ENCODE measurements at regions not wholly inside any gene's neighbourhood (a gene's known extent, or its start where the extent isn't known, plus 50 kb on each side); places are given as distances from the start of the nearest gene placed in this dataset.
"Not testable (repeated sequence)": the region's sequence is repeated elsewhere in the genome, so short reads cannot be mapped to it uniquely, and the experiment has no call there.

DNA sequence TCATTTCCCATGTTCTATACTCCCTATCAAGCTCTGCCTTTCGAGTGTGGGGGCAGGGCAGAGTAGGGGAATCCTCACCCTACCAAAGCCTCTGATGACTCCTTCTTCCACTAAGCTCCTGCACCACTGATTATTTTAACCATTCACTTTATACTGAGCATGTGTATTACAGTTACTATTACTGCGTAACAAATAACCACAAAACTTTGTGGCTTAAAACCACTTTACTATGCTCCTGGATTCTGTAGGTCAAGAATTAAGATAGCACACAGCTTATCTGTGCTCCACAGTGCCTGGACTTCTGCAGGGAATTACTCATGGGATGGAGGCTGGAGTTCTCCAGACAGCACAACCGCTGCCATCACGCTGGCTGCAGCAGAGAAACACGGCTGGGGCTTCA is 117.4 kb upstream of the DNAJC10 start:
- no peak for DNase-seq

DNA sequence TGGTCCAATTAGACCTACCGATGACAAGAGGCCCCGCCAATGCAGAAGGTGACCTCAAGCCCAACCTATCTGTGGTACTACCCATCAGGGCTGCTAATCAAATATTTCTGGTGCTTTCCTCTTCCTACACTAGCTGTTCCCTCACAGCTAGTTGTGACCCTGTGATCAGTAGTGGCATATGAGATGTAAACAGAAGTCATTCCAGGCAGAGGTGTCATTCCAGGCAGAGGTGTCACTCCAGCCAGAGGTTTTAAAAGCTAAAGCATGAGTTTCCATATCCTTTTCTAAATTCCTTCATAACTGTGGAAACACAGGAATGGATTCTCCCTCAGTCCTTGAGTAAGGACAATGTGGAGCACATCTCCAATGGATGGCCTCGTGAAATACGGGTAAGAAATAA is 110.9 kb upstream of the DNAJC10 start:
- DNase-seq = no peak

- DNase-seq = no peak
Observed at GRCh38 chr2:182606728-182607681, 109.1 kb upstream of the DNAJC10 start.

DNA sequence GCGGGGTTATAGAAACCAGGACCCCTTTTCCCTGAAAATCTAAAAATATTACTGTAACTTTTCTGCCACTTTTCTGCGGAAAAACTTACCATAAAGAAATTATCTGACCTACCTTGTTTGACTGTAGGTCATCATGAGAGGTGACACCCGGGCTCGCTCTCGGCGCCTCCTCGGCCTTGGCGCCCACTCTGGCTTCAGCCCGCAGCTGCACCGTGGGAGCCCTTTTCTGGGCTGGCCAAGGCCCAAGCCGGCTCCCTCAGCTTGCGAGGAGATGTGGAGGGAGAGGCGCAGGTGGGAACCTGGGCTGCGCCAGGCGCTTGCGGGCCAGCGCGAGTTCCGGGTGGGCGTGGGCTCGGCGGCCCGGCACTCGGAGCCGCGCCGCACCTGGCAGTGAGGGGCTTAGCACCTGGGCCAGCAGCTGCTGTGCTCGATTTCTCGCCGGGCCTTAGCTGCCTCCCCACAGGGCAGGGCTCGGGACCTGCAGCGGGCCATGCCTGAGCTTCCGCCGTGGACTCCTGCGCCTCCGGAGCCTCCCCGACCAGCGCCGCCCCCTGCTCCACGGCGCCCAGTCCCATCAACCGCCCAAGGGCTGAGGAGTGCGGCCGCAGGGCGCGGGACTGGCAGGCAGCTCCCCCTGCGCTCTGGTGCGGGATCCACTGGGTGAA is 107.7 kb upstream of the DNAJC10 start:
- no peak for DNase-seq

DNA sequence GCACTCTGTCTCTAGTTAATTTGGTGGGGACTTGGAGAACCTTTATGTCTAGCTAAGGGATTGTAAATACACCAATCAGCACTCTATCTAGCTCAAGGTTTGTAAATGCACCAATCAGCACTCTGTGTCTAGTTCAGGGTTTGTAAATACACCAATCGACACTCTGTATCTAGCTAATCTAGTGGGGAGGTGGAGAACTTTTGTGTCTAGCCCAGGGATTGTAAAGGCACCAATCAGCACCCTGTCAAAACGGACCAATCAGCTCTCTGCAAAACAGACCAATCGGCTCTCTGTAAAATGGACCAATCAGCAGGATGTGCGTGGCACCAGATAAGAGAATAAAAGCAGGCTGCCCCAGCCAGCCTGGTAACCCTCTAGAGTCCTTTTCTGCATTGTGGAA is 107.1 kb upstream of the DNAJC10 start:
- DNase-seq = not testable (repeated sequence)

- no peak for DNase-seq
Observed at GRCh38 chr2:182610231-182610630, 105.8 kb upstream of the DNAJC10 start.

DNA sequence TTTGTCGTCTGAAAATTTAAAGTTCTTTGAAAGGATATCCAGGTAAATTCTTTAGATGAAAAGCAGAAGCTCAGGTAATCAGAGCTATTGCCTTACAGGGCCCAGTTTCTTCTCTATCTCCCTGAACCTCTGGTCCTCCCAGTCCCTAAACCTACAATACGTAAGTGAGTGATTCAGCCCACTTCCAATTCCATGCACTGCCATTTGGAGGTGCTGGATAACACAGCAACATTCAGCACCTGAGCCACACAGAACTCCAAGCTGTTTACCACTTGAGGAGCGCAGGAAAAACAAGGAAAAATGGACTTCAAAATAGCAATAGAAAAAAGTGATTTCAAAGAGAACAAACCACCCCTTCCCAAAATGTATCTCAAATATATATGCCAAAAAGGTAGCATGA is 105.0 kb upstream of the DNAJC10 start:
- DNase-seq = no peak

DNA sequence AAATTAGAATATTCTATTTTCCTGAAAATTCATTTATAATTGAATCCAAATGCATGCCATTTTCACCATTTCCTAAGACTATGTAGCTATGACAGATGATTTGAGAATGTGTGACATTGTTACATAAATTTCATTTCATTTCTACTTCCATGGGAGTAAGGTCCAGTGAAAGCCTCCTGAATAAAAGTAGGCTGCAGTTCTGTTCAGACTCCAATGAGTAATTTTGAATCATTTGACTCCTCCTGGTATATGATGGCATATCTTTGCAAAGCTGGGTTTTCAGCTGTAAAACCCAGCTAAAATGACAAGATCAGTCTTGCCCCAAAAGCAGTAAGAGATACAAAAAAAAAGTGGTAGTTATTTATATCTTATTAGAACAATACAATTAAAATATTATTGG is 101.0 kb upstream of the DNAJC10 start:
- DNase-seq = no peak

DNA sequence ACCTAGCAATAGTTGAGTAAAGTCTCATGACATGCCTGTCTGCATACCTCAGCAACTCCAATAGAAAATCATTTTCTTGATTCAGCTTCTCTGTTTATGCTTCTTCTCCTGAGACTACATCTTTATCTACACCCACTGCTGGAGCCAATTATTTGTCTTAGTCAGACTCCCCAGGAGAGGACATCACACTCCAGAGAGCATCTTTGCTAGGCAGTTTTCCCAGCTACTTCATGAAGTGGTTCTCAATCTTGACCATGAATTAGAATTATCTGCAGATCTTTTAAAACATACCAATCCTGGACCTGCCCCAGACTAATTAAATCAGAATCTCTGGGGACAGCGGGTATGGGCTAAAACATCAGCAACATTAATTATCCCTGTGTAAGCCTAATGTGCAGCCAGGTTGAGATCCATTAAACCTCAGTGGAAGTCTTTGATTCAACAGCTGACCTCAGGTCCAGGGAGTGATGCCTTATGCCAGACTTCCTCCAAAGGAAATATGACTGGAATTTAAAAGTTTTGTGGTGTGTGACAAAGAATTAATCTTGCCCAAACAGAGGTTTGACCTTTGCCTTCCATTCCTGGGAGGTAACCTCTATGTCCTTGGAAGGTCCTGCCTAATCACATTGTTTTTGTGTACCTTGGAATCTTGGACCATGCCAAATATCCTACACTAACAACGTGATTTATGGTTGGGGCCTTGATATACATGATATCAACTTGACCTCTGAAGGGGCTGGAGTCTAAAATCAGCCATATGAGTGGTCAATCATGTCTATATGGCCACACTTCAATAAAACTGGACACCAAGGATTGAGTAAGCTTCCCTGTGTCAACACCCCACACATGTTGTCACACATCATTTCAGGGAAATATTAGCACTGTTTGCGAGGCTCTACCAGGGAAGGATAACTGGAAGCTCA is 99.3 kb upstream of the DNAJC10 start:
- no peak for DNase-seq

DNA sequence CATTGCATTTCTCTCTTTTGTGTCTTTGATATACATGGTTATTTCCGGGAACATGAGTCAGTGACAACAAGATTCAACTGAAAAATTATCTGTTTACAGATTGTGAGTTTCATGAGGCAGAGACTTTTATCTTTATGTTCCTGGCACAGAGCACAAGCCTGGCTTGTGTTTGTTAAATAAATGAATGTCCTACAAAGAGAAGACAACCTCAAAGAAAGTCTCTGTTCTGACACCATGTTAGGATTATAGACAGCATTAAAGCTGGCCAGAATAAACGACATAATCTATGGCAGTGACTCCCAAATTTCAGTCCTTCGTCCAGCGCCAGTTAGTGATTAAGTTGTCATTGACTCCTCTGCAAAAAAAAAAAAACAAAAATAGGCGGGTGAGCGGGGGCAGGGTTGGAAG is 97.4 kb upstream of the DNAJC10 start:
- DNase-seq = no peak

DNA sequence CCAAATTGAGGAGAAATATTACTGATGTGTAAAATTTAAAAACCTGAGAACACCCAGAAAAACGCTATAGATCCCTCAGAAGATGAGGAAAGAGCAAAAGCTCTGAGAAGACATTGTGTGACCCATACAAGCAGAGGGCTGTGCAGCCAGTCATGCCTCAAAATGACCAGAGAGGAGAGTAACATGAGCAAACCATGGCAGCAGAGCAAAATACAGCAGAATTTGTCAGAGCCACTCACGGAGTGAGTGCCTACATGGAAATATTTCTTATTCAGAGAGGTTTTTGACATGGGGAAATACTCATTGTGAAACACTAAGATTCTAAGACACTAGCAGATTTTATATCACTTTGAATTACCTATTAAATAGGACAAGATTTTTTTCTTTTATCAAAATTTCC is 96.8 kb upstream of the DNAJC10 start:
- no peak for DNase-seq

DNA sequence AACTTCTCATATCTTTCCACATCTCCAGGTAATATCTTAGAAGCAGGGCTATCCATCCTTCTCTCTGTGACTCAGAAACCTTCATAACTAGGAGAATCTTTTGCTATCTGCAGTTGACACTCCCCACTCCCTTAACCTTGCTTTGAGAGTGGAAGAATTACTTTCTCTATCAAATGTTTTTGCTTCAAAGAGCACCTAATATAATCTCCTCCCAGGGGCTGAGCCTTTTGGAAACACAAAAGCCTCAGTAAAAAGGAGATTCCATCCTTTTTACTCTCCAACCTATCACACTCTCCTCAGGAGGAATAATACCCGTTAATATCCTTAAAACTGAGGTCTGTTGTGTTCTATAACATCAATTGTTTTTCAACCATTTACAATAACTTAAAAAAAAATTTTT is 94.9 kb upstream of the DNAJC10 start:
- DNase-seq = no peak

DNA sequence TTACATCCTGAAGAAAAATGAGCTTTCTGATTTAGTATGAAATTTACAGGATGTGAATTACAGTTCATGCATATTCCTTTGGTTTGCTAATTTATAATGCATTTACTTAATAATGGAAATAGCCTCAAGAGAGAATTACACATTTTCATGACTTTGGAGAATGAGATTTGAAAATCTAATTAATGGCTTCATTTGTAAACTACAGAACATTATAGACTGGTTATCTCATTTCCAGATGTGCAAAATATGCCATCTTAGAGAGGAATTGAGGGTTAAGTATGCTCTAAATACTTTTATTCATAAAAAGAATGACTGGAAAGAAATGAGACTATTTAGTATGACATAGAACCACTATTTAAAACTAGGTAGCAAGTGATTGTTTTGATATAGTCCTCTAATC is 94.2 kb upstream of the DNAJC10 start:
- DNase-seq = no peak

DNA sequence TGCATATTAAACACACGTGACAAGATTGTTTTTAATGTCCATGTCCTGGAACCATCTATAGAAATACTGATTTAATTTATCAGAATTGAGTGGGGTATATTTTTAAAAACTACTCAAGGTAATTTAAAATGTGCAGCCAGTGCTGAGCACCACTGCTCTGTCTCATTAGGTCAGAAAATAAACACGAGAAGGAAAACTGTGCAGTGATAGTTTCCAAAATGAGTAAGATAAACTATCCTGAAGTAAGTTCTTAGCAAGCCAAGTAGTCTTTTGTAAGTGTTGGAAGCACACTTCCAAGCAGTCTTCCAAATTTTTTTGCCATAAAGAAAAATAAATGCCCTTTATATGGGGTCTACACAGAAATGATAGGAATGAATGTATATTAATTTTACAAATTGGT is 93.8 kb upstream of the DNAJC10 start:
- DNase-seq = no peak

GRCh38 chr2:182625814-182626213 is 90.2 kb upstream of the DNAJC10 start:
- DNase-seq = no peak

DNA sequence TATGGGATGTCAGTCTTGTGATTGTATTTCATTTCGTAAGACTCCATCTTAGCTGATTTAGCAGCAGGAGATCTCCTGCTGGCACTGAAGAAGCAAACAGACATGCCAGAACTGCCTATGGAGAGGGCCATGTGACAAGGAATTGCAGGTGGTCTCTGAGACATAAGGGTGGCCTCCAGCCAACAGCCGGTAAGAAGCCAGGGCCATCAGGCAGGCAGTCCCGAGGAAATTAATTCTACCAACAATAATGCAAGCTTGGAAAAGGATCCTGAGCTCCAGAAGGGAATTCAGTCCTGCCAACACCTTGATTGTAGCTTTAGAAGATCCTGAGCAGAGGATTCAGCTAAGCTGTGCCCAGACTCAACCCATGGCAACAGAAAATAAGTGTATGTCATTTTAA is 87.1 kb upstream of the DNAJC10 start:
- no peak for DNase-seq

DNA sequence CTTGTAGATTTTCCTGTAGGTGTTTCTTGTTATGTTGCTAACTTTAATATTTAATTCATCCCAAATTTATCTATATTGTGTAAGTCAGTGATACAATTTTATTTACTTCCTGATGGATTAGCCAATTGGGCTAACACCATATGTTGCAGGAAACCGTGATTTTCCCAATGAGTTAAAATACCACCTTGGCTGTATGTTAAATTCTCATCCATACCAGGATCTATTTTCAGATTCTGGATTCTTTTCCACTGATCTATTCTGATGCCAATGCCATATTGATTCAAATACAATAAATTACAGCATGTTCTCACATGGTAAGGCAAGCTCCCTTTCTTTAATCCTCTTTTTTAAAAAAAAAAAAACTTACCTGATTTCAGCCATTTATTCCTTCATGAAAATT is 85.8 kb upstream of the DNAJC10 start:
- DNase-seq = no peak

GRCh38 chr2:182631299-182631698 is 84.8 kb upstream of the DNAJC10 start:
- no peak for DNase-seq

- no peak for DNase-seq
Observed at GRCh38 chr2:182634386-182634785, 81.7 kb upstream of the DNAJC10 start.

DNA sequence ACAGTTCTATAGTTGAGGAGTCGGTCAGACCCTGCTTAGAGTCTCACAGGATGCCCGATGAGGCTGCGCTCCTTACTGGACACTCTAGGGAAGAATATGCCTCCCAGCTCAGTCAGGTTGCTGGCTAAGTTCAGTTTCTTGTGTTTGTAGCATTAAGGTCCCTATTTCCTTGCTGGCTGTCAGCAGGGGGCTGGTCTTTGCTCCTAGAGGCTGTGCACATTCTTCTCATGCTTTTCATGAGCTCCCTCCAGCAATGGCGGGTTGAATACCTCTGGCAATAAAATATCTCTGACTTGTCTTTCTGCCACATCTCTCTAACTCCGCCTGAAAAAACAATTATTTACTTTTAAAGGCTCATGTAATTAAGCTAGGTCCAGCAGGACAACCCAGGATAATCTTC is 79.4 kb upstream of the DNAJC10 start:
- no peak for DNase-seq

DNA sequence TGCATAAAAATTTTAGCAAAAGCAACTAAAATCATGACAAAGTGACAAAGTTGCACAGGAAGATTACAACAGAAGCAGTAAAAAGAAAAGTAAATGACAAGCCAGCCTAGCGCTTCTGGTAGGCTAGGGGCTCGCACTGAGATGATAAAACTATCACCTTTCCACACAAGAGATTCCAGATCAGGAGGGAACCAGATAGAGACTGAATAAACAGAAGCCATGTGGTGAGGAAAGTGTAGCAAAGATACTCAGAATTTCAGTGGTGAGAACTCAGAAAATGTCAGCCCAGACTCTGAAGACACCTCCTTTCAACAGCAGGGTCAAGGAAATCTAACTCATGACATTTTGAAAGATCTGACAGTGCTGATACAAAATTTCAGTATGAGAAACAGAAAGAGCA is 77.4 kb upstream of the DNAJC10 start:
- DNase-seq = no peak

- no peak for DNase-seq
Observed at GRCh38 chr2:182639971-182640370, 76.1 kb upstream of the DNAJC10 start.

DNA sequence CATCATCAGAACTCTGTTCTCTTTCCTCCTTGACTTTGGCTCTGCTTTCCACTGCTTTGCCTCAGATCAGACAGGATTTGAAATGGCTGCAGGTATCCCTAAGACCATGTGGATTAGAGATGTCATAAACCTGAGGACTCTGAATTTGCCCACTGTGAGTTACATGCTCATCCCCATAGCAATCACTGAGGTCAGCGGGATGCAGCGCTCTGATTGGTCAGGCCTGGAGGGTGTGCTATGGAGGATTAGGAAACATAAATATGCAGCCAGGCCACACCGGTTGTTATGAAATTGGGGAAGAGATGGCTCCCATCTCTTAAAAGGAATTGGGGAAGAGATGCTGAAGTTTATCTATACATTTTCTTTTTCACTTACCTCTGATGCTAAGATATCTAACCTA is 73.7 kb upstream of the DNAJC10 start:
- no peak for DNase-seq
